ENCODE measurements at regions not wholly inside any gene's neighbourhood (a gene's known extent, or its start where the extent isn't known, plus 50 kb on each side); places are given as distances from the start of the nearest gene placed in this dataset.
"Not testable (repeated sequence)": the region's sequence is repeated elsewhere in the genome, so short reads cannot be mapped to it uniquely, and the experiment has no call there.

GRCh38 chr18:1663879-1664705 is 759.4 kb downstream of the ADCYAP1 start:
- no peak for DNase-seq (ENCODE audit: low read depth)

DNA sequence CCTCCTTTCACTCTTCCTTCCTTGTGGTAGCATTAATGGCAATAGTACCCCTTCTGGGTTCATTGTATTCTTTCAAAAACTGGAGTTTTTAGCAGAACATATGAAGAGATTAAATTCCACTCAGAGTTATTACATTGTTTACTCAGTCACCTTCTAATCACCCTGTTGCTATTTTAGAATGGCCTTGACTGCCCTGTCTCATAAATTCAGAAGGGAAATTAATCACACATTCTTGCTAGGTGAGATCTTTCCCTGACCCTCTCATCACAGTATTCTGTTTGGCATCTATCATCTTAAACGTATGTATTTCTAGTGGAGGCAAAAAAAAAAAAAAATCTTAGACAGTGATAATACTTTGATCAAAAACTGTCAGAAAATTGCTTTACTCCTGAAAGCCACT is 760.4 kb downstream of the ADCYAP1 start:
- no peak for DNase-seq (ENCODE audit: low read depth)

- DNase-seq (ENCODE audit: low read depth) = no peak
These were observed 763.6 kb downstream of the ADCYAP1 start for GRCh38 chr18:1668279-1668678.

DNA sequence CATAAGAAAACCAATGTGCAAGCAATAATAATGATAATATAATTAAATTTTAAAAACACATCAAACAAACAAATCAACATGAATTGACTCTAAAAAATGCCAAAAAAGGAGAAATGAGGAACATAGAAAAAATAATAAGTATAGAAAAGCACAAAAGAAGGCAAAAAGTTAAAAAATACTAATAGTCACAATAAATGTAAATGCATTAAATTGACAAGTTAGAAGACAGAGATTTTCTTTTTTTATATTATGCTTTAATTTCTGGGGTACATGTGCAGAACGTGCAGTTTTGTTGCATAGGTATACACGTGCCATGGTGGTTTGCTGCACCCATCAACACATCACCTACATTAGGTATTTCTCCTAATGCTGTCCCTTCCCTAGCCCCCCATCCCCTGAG is 767.0 kb downstream of the ADCYAP1 start:
- DNase-seq (ENCODE audit: low read depth) = not testable (repeated sequence)

DNA sequence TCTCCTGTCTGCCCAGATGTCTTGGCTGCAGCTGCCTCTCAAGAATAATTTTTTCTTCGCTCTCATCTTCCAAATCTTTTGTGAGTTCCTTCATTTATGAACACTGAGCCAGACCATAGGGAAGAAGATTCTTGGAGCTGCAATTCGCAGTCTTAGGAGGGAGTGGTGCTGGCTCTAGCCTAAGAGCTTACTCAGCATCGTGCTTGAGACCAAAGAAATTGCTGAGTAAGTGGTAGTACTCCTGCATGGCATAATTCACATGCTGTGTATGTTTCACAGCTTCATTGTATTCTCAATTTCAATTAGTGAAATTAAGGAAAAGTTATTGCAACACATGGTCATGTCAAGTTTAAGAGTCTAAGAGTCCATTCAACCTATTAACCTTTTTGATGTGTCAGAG is 771.7 kb downstream of the ADCYAP1 start:
- DNase-seq (ENCODE audit: low read depth) = no peak

GRCh38 chr18:1680108-1680507 is 775.4 kb downstream of the ADCYAP1 start:
- no peak for DNase-seq (ENCODE audit: low read depth)

GRCh38 chr18:1691863-1692262 is 787.2 kb downstream of the ADCYAP1 start:
- no peak for DNase-seq (ENCODE audit: low read depth)

DNA sequence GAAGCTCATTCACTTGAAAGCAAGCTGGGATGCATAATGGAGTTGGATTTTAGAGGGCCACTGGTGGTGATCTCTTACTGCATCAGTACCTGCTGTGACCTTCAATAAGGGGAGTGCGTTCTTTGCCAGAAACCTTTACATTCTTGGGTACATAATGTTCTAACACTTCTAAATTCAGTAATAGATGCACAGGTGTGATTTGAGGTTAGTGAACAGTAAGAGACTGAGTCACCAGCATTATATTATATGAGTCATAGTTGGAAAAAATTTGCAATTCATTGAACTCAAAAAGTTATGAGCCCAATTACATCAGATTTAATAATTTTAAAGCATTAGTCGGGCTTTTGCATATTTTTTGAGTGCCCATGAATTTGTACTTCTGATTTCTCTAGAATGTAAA is 803.3 kb downstream of the ADCYAP1 start:
- no peak for DNase-seq (ENCODE audit: low read depth)

DNA sequence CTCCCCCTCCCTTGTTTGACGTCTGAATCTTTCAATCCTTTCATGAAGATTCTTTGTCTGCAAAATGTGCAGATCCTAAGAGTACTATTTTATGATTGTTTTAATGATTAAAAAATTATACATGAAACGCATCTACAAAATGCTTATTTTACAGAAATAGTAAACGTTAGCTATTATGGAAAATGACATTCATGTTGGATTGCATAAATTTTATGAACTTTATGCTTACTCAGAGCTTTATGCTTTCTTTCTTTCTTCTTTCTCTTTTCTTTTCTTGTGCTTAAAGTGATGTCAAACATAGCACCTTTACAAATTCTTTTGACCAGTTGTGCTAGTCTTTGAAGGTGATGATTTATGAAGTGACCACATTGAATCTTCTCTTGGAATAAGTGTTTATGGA is 805.4 kb downstream of the ADCYAP1 start:
- DNase-seq (ENCODE audit: low read depth) = no peak

DNA sequence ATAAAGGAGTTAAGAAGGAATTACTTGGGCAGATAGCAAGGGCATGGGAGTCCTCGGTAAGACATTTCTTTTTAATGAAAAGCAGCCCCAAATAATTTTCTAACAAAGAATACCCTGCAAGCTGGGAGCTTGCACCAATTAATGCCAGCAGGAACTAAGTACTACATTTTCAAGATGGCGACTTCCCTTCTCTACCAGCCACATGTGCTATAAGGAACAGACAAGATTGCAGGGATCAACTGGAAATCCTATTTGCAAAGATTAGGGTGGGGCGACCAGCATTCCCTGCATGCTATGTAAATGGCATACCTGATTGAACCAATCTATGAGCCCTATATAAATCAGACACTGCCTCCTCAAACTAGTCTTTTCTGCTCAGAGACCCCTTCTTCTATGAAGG is 827.5 kb downstream of the ADCYAP1 start:
- no peak for DNase-seq (ENCODE audit: low read depth)

GRCh38 chr18:1746131-1746530 is 825.2 kb downstream of the METTL4 start:
- DNase-seq (ENCODE audit: low read depth) = no peak

GRCh38 chr18:1751249-1751648 is 820.1 kb downstream of the METTL4 start:
- DNase-seq (ENCODE audit: low read depth) = no peak

GRCh38 chr18:1760901-1761300 is 810.4 kb downstream of the METTL4 start:
- DNase-seq (ENCODE audit: low read depth) = no peak

GRCh38 chr18:1774261-1774660 is 797.0 kb downstream of the METTL4 start:
- DNase-seq (ENCODE audit: low read depth) = no peak

DNA sequence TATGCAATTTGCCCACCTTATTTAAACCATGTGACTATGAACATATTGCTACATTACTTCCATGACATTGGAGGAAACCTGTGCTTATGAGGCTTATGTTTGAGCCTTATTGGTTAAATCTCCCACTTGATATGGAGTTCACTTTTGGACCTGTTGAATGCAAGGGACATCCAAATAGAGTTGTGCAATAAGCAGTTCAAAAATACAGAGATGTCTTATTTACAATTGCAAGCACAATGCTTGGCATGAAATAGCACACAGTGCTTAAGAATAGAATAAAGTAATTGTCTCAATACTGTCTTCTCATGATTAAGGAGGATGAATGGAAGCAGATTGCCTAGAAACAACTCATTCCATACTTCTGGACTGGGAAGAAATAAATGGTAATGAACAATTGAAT is 793.5 kb downstream of the METTL4 start:
- no peak for DNase-seq (ENCODE audit: low read depth)

DNA sequence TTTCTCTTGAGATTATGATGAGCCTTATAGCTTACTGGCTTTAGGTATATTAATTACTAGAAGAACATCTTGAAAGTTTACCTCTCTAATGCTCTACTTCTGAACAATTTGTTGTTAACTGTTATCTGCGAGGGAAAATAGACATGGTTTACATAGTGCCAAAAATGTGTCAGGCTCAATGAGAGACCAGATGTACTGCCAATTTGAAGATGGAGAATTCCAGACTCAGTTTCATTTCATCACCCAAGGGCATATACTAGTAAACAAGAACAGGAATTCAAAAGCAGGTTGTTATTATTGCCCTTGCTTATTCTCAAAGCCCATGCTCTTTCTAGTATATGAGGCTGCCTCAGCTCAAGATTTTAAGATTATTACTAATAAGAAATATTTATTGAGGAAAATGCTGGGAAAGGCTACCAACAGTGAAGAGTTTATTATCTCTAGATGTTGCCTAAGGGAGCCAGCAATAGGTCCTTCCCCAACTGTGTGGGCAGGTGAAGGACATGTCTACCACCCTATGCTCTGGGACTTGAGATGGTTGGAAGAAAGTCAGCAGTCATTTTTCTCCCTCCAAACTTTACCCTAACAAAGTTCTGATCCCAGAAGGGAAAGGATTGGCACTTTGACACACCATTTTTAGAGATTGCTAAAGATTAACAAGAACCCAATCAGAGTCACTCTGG is 792.7 kb downstream of the METTL4 start:
- DNase-seq (ENCODE audit: low read depth) = no peak

- DNase-seq (ENCODE audit: low read depth) = no peak
These were observed 791.7 kb downstream of the METTL4 start for GRCh38 chr18:1779587-1779986.

GRCh38 chr18:1784113-1784512 is 787.2 kb downstream of the METTL4 start:
- DNase-seq (ENCODE audit: low read depth) = no peak

DNA sequence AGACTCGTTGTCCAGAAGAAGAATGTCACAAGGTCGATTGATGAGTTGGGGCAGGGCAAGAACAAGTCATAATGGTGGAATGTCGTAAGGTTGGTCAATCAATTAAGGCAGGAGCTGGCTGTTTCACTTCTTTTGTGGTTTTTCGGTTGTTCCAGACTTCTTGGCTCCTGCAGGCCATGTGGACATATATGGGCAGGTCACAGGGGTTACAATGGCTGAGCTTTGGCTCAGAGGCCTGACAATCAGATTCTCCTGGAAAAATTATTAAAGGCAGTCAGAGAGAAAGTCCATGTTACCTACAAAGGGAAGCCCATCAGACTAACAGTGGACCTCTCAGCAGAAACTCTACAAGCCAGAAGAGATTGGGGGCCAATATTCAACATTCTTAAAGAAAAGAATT is 785.3 kb downstream of the METTL4 start:
- not testable (repeated sequence) for DNase-seq (ENCODE audit: low read depth)

- DNase-seq (ENCODE audit: low read depth) = no peak
These were observed 774.7 kb downstream of the METTL4 start for GRCh38 chr18:1796636-1797035.

DNA sequence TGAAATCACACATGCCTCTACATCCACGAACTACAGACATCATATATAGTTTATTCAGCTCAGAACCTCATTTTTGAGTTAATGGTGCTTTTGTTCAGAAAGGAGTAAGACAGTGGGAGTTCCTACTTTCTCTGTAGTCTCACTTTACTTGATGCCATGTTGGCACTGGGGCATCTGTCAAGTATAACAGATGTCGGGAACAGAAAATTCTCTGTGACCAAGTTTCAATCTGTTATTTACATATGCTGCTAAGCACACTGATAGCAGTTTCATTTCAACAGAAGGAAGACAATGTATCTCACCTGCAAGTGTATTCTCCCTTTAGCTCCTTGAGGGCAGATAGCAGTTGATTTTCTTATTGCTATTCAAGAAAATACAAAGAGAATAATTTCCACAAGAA is 774.1 kb downstream of the METTL4 start:
- no peak for DNase-seq (ENCODE audit: low read depth)

DNA sequence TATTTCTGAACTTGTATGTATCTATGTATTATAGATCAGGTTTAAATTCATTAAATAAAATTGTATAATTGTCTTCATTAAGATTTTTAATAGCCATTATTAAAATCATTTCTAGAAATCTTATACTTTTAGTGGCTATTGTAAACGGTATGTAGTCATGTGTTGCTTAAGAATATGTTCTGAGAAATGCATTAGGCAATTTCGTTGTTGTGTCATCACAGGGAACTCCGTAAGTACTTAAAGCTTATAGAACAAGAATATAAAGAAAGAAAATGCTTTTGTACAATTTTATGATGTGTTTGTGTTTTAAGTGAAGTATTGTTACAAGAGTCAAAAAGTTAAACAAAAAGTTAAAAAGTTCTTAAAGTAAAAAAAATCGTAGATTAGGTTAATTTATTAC is 765.8 kb downstream of the METTL4 start:
- DNase-seq (ENCODE audit: low read depth) = no peak

GRCh38 chr18:1806884-1807615 is 764.3 kb downstream of the METTL4 start:
- no peak for DNase-seq (ENCODE audit: low read depth)

Data from LHCN-M2 (cell line).